ENCODE measurements at regions not wholly inside any gene's neighbourhood (a gene's known extent, or its start where the extent isn't known, plus 50 kb on each side); places are given as distances from the start of the nearest gene placed in this dataset.

DNA sequence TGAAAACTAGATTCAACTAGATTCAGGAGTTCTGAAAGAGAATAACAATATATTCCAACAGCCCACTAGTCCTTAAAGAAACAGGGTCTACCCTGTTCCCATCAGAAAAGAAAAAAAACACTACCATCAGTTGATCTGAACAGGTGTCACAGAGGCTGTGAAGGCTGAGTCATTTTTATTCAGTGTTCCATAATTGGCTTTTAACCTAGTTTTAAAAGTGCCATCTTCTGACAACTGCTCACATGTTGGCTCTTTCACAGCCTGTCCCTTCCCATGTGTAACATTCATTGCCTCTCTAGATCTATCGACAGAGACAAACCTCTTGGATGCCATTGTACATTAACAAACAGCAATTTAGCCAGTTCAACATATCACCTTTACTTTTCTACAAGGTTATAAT lies 243.7 kb downstream of the TBX15 start:
- TF ChIP-seq, protein P1, sequence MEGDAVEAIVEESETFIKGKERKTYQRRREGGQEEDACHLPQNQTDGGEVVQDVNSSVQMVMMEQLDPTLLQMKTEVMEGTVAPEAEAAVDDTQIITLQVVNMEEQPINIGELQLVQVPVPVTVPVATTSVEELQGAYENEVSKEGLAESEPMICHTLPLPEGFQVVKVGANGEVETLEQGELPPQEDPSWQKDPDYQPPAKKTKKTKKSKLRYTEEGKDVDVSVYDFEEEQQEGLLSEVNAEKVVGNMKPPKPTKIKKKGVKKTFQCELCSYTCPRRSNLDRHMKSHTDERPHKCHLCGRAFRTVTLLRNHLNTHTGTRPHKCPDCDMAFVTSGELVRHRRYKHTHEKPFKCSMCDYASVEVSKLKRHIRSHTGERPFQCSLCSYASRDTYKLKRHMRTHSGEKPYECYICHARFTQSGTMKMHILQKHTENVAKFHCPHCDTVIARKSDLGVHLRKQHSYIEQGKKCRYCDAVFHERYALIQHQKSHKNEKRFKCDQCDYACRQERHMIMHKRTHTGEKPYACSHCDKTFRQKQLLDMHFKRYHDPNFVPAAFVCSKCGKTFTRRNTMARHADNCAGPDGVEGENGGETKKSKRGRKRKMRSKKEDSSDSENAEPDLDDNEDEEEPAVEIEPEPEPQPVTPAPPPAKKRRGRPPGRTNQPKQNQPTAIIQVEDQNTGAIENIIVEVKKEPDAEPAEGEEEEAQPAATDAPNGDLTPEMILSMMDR (optimal IDR thresholded peaks at IDR 0.05 in 1 of 3, IDR thresholded peaks at IDR 0.05 in 1 of 3, conservative IDR thresholded peaks at IDR 0.05 in 1 of 3; ENCODE audit: extremely low read depth in 1 of 3, insufficient read depth in 2 of 3, low read length in 3 of 3), result no peak
- no peak for TF ChIP-seq EZH2 (IDR thresholded peaks at IDR 0.05; ENCODE audit: low read length)
